ELF-1 (cell line): ENCODE measurements at regions not wholly inside any gene's neighbourhood (a gene's known extent, or its start where the extent isn't known, plus 50 kb on each side); places are given as distances from the start of the nearest gene placed in this dataset.
"Not testable (repeated sequence)": the region's sequence is repeated elsewhere in the genome, so short reads cannot be mapped to it uniquely, and the experiment has no call there.

Source experiments
- DNase-seq: peaks from one replicate; pipeline ENCODE4 v3.0.0-alpha.2; 2016; ENCODE audit warnings: low read depth, low spot score

DNA sequence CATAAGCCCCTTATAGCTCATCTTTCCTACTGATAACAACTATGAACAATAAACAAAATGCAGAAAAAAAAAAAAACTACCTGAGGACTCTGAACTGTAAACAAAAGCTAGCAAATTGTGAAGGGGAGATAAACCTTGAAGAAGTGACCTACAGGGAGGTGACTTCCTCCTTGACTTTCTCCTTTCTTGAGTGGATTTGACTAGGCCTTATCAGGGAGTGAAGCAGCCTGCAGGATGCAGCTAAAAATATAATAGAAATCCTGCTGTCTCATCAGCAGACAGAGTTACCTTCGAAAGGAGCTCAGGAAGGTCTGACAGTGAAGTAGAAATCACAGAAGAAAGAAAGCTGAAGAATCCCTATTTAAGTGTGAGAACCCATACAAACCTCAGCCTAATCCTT lies 322.0 kb upstream of the HTR1E start:
- DNase-seq = no peak

DNA sequence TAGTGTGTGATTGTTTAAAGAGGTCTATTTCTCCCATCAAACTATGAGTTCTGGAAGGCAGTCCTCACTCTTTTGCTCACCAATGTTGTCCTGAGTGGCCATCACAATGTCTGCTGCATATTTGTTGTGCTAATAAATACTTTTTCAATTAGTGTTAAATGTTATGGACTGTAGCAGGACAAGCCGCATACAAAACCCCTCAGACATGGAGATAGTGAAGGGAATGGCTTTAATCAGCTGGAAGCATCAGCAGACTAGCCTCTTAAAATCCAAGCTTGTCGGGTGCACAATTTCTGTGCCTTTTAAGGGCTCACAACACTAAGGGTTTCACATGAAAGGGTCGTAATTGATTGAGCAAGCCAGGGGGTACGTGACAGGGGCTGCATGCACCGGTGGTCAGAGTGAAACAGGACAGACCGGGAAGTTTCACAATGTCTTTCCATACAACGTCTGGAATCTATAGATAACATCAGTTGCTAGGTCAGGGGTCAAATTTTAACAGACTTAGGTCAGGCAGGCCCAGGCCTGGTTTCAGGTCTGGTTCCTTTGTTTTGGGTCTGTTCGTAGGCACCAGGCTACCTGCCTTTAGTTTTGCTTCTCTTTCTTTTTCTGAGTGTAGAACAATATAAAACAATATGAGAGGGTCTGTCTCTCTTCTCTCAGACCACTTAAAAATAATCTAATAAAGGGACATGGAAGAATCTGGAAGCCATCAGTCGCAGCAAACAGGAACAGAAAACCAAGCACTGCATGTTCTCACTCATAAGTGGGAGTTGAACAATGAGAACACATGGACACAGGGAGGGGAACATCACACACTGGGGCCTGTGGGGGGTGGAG lies 327.6 kb upstream of the HTR1E start:
- peak; percentile 92 for DNase-seq

DNA sequence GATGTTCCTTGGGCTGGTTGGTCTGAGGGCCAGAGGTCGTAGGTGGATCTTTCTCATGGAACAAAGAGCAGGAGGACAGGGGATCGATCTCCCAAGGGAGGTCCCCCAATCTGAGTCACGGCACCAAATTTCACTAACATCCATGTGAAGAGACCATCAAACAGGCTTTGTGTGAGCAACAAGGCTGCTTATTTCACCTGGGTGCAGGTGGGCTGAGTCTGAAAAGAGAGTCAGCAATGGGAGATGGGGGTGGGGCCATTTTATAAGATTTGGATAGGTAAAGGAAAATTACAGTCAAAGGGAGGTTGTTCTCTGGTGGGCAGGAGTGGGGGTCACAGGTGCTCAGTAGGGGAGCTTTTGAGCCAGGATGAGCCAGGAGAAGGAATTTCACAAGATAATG lies 334.0 kb upstream of the HTR1E start:
- not testable (repeated sequence) for DNase-seq

DNA sequence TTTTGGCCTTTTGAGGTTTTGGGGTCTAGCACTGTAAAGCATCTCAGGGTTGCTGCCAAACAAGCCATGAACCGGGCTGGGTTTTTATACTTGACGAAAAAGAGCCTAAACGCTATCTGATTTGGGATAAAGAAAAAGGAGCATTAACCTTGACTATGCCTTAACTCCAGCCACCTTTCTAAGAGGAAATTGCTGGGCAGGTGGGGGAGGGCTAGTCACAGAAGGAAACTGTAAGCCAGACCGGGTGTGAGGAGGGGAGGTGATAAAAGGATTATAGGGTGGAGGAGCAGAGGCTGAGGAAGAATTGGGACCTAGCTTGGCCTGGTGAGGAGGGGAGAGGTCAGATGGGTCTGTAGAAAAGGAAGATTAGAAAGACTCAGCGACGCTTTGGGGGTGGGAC lies 335.2 kb upstream of the HTR1E start:
- not testable (repeated sequence) for DNase-seq

DNA sequence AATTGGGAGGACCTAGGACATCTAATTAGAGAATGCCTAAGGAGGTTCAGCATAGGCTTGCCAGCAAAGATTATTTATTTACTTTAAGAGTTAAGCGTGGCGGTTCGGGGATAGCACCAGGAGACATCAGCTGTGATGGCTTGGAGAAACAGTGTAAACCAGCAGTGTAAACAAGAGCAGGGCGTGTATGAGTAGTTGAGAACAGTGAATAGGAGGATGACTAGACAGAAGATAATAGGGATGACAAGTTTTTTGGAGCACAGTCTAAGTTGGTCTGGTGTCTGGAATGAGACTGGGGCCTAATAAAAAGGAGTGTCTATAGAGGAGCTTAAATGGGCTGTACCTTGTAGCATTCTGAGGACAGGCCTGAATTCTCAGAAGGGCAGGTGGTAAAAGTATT lies 338.4 kb upstream of the HTR1E start:
- not testable (repeated sequence) for DNase-seq

DNA sequence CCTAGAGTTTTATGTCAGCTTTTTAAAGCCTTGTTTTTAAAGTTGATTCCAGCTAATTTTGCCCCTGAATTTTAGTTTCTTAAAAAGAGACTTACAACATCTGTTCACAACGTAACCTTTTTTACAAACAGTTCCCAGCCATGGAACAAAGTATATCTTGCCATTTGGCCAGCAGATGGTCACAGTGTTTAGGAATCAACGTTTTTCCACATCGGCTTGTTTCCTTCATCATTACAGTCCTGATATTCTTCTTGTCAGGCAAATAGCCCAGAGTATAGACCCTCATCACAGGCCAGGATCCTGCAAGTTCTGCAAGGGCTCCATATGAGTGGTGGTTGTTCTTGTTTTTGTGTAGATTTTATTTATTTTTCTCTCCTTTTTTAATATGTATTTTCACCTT lies 341.7 kb upstream of the HTR1E start:
- no peak for DNase-seq

DNA sequence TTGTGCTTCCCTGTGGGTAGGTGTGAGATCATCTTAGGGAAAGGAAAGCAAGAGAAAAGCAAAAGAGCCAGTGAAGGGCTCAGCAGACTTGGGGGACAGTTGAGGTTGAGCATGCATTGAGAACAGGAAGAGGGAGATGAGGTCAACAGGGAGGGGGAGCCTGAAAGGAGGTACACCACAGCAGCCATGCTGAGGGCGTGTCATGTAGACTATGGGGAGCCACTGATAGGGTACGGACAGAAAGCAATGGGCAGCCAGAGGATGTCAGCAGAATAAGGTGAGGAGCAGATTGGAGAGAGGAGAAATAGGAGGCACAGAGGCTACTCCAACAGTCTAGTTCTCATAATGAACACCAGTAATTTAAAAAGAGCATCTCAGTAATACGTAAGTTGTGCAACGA lies 351.1 kb upstream of the HTR1E start:
- DNase-seq = no peak

DNA sequence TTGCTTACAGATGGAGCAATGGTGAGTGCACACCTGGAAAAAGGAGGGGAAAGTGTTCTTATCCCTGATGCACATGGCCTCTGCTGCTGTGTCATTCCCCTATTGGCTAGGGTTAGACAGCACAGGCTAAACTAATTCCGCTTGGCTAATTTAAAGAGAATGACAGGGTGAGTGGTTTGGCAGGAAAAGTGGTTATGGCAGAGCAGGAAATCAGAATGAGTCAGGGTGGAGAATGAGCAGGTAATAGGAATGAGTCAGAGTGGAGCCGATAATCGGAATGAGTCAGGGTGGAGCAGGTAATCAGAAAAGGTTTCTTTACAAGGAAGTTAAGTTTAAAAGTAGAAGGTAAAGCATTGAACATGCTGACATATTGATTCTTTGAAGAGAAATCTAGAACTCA lies 355.5 kb upstream of the HTR1E start:
- DNase-seq = no peak

DNA sequence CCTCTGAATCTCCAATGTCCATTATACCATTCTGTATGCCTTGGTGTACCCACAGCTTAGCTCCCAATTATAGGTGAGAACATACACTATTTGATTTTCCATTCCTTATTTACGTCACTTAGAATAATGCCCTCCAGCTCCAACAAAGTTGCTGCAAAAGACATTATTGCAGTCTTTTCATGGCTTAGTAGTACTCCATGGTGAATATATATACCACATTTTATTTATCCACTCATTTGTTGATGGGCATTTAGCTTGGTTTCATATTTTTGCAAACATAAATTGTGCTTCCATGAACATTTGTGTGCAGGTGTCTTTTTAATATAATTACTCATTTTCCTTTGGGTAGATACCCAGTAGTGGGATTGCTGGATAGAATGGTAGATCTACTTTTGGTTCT lies 374.1 kb upstream of the HTR1E start:
- DNase-seq = no peak

DNA sequence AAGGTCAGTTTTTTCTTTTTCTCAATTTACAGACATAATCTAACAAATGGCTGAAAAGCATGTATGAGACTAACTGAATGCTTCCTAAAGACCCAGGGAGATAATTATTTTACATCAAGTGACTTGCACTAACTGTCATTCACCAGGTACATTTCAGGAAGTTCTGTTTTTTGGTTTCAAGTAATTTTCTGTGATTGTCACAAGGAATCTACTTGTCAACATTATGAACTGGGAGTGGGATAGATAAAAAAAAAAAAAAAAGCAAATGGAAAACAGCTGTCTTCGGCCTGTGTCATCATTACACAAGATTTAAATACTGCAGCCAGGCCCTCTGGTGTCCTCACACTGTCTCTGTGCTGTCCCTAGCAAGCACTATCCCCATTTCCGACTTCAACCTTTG lies 379.0 kb upstream of the HTR1E start:
- no peak for DNase-seq

DNA sequence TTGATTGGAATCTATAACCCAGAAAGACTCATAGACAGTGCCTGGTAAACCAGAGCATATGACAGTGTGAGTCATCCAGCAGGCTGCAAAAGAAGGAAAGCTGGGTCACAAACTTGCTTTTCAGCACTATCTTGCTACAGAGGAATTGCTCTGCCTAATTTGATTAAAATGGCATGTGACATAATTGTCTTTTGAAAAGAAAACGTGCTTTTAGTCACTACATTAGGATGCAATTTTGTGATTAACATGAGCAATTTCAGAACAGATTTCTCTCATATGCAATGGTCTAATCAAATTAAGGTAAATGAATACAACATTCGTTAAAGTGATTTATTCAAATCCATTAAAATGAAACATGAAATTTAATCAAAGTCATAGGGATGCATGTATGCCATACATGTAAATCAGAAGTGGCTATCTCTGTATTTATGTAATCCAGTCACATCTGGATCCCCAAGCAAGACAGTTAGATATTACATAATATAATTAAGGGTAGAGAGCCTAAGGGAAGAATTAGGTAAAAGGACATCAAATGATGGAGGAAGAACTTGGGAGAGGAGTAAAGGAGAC lies 400.0 kb upstream of the HTR1E start:
- no peak for DNase-seq

DNA sequence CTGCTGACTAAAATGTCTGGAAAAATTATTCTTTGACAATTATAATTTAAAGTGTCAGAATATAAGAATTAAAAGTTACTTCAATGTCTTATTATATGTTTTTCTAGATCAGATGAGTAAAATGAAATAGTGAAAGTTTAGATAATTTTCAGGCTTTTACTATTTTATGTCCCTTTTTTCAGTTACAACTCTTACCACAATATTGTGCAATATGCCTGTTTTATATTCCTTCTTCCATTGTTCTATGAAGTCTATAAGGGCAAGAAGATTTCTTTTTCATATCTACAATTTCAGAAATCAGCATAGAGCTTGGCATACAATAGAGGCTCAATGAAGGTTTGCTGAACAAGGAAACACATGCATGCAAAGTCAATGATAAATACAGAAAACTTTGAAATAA lies 401.2 kb upstream of the HTR1E start:
- no peak for DNase-seq

DNA sequence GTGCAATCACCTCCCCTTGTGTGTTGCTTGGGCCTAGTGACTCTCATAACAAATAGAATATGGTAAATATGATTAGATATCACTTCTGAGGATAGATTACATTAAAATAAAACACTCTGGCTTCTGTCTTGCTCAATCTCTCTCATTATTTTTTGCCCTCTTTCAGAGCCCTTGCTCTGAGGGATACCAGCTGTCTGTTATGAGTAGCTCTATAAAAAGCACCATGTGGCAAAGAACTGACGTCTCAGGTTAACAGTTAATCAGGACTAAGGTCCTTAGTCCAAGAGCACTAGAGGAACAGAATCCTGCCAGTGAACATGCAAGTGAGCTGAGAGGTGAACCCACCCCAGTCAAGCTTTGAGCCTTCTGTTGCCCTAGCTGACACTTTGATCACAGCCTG lies 402.2 kb upstream of the HTR1E start:
- no peak for DNase-seq

DNA sequence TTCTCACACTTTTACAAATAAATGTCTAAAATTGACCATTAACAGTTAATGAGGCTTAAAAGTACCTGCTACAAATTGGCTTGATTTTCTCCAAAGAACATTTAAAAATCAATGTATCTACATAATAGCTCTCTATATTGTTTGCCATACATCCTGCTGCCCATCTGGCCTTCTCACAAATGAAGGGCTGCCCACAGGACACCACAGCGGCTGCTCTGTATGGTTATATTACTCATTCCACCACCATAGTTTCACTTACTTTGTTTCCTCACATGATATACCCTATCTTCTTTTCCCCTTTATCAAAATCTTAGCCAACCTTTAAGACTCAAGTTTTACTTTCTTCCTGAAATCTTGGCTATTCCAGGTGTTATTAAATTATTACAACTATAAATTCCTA lies 407.7 kb upstream of the HTR1E start:
- DNase-seq = no peak

DNA sequence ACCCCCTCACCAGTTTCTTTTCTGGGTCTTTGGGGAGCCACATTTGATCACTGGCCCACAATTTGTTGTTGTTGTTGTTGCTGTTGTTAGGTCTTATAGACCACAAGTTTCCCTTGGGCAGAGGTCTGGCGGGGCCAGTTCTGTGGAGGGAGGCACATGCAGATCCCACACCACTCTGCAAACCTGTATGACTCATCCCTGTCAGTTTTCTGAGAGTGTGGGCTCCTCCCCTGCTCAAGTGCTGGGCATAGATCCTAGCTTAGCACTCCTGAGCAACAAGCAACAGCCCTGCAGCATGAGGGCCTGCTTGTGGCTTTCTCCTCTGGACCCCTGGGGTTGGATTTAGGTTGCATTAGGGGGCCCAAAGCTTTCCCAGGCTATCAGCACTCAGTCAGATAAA lies 411.1 kb upstream of the HTR1E start:
- peak; percentile 34 for DNase-seq

DNA sequence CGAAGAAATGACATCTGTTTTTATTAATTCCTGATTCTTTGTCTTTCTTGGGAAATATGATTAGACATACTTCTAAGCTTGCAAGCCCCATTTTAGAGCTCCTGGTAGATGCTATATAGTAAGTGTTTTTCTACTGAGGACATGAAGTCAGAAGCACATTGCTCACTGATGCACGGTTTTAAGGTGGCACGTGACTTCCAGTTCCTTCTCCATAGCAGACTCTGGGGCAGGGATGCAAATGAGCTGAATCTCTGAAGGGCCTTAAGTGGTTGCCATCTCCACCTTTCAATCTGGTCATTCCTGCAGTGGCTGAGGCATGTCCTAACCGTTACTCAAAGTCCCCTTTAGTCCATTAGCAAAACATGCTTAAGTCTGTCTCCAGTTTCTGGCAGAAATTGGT lies 421.2 kb upstream of the HTR1E start:
- DNase-seq = no peak

DNA sequence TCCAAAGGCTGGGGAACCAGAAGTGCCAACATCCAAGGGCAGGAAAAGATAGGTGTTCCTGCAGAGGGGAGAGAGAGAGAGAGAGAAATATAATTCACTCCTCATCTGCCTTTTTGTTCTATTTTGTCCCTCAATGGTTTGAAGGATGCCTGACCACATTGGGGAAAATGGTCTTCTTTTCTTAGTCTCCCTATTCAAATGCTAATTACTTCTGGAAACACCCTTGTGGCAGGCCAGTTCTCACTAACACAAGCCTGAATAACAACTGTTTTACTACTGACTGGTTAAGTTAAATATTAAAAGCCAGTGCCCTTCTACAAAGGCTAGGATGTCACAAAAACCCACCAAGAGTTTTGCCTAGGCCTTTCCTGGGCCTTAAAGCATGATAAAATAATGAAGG lies 425.4 kb upstream of the HTR1E start:
- DNase-seq = peak; percentile 11

DNA sequence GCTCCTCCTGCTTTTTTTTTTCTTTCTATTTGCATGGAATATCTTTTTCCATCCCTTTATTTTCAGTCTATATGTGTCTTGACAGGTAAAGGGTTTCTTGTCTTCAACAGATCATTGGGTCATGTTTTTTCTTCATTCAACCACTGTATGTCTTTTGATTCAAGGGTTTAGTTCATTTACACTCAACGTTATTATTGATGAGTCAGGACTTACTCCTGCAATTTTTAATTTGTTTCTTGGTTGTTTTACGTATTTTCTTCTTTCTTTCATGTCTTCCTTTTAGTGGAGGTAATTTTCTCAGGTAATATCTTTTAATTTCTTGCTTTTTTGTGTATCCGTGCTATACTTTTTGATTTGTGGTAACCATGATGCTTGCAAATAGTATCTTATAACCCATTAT lies 429.1 kb upstream of the HTR1E start:
- DNase-seq = no peak

DNA sequence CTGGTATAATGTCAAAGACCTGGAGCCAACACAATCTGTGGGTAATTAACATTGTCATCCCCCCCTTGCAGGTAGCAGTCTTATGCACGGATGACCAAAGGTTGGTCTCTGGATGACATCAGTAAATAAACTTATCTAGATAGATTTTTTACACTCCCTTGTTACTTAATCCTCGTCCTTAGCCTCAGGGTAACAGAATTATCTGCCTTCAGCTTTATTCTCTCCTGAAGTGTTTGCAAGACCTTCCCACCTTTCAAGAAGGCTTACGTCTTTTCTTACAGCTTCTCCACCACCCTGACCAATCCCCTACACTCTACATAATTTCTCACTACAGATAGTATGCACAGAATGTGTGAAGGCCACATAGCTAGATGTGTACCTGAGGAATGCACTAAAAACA lies 434.8 kb upstream of the HTR1E start:
- no peak for DNase-seq

DNA sequence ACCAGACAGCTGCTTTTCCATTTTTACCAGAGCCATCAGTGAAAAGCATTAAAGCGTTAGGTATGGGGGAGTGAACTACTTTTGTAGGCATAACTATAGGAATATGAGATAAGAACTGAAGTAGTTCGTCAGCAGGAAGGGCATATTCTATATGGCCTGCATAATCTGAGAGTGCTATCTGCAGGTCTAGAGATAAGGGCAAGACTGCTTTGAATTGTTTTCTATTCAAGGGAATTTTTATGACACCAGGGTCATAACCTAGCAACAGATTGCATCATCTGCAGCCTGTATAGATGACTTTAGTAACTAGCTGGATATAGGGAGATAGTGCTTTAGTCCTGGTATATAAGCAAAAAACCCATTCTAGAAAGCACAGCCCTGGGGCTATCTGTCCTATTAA lies 437.3 kb upstream of the HTR1E start:
- DNase-seq = no peak

DNA sequence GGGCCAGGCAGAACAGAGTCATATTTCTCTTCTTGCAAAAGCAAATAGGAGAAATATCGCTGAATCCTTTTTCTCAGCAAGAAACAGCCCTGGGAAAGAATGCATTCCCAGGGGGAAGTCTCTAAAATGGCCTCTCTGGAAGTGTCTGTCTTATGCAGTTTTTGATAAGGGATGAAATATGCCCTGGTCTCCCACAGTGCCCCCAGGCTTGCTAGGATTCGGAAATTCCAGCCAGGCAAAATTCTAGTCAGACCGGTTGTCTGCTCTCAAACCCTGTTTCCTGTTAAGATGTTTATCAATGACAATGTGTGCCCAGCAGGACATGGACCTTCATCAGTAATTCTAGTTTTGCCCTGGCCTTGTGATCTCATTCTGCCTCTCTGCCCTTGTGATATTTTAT lies 448.3 kb upstream of the HTR1E start:
- DNase-seq = peak; percentile 65

DNA sequence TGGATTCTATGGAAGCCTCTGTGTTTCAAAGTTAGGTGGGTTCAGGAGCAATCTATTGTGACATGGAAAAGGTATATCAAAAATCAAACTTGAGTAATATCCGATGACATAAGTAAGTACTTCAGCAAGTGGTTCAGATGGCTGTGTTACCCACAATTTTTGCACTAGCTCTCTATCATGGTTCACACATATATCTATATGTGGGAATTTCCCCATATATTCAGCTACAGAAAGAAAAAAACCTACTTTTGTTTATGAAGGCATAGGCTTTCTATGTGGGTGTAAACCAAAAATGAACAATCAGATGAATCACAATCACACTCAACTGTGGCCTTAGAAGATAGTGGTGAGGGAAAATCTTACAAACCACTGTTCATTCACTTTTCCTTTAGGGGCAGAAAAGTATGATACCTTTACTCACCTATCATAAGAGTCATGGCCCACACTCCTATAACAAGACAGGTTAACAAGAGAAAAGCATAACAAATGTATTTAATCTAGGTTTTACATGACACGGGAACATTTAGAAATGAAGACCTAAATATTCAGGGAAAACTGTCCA lies 449.6 kb upstream of the HTR1E start:
- DNase-seq = no peak

DNA sequence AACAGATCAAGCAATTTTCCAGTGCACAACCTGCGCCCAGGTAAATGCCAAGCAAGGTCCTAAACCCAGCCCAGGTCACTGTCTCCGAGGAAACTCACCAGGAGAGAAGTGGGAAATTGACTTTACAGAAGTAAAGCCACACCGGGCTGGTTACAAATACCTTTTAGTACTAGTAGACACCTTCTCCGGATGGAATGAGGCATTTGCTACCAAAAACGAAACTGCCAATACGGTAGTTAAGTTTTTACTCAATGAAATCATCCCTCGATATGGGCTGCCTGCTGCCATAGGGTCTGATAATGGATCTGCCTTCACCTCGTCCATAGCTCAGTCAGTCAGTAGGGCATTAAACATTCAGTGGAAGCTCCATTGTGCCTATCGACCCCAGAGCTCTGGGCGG lies 459.0 kb upstream of the HTR1E start:
- not testable (repeated sequence) for DNase-seq
